C4-2B (cell line): ENCODE measurements at regions not wholly inside any gene's neighbourhood (a gene's known extent, or its start where the extent isn't known, plus 50 kb on each side); places are given as distances from the start of the nearest gene placed in this dataset.

Source experiments
- CTCF ChIP-seq: fragments of 450-650 bp; conservative IDR thresholded peaks from 2 replicates; pipeline ENCODE4 v1.5.1; 2017; ENCODE audit warnings: mild to moderate bottlenecking
- ZFX ChIP-seq: fragments of 450-650 bp; IDR thresholded peaks from 2 replicates; pipeline ENCODE4 v1.6.1; 2017

GRCh38 chr12:88401155-88401554, 179.1 kb downstream of the KITLG start:
- no peak for TF ChIP-seq CTCF
- no peak for TF ChIP-seq ZFX
